PFSK-1 (cell line): ENCODE measurements at regions not wholly inside any gene's neighbourhood (a gene's known extent, or its start where the extent isn't known, plus 50 kb on each side); places are given as distances from the start of the nearest gene placed in this dataset.

Experiments used
- FOXP2 ChIP-seq: optimal IDR thresholded peaks from 2 replicates; pipeline ENCODE3; 2011; ENCODE audit warnings: borderline replicate concordance, control low read depth, inconsistent platforms; ENCODE audit not compliant: insufficient read depth; ENCODE audit errors: extremely low read length, extremely low read depth
- POLR2AphosphoS5 ChIP-seq: IDR thresholded peaks from 2 replicates; pipeline ENCODE4 v1.6.1; 2012; ENCODE audit warnings: low read depth, mild to moderate bottlenecking, control low read depth, low read length, moderate library complexity
- SIN3A ChIP-seq: IDR thresholded peaks from 2 replicates; pipeline ENCODE4 v1.6.1; 2012; ENCODE audit warnings: mild to moderate bottlenecking, low read length, moderate library complexity, borderline replicate concordance; ENCODE audit not compliant: insufficient read depth
- TAF1 ChIP-seq: IDR thresholded peaks from 2 replicates; pipeline ENCODE4 v1.6.1; 2012; ENCODE audit warnings: low read length, control low read depth, borderline replicate concordance; ENCODE audit not compliant: insufficient read depth
- TF ChIP-seq, protein P1 (sequence below), 2 experiments: IDR thresholded peaks; 2 replicates each; pipeline versions ENCODE4 v1.6.1 to v1.8.0; 2011 to 2012; ENCODE audit warnings: low read depth in 2 of 2, low read length in 2 of 2, control low read depth in 1 of 2, inconsistent platforms in 1 of 2, mild to moderate bottlenecking in 1 of 2, moderate library complexity in 1 of 2; ENCODE audit not compliant: insufficient read depth in 1 of 2

DNA sequence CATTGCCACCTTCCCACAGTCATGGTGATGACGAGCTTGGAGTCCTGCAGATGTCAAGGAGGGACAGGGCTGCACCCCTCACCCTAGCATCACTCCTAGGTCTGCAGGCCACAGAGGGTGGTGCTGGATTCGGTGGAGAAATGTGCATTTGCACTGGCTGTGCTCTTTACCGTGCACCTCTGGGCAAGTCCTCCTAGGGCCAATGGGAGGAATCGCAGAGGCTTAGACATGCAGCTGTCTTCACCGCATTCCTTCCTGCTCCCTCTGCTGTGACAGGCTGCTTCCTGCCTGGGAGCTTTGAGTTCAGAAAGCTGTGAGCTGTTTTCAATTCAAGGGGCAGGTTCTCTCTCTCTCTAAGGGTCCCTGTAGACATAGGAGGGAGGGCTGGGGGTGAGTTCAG is 85.1 kb downstream of the EDN3 start:
- no peak for TF ChIP-seq FOXP2
- TF ChIP-seq, protein P1, sequence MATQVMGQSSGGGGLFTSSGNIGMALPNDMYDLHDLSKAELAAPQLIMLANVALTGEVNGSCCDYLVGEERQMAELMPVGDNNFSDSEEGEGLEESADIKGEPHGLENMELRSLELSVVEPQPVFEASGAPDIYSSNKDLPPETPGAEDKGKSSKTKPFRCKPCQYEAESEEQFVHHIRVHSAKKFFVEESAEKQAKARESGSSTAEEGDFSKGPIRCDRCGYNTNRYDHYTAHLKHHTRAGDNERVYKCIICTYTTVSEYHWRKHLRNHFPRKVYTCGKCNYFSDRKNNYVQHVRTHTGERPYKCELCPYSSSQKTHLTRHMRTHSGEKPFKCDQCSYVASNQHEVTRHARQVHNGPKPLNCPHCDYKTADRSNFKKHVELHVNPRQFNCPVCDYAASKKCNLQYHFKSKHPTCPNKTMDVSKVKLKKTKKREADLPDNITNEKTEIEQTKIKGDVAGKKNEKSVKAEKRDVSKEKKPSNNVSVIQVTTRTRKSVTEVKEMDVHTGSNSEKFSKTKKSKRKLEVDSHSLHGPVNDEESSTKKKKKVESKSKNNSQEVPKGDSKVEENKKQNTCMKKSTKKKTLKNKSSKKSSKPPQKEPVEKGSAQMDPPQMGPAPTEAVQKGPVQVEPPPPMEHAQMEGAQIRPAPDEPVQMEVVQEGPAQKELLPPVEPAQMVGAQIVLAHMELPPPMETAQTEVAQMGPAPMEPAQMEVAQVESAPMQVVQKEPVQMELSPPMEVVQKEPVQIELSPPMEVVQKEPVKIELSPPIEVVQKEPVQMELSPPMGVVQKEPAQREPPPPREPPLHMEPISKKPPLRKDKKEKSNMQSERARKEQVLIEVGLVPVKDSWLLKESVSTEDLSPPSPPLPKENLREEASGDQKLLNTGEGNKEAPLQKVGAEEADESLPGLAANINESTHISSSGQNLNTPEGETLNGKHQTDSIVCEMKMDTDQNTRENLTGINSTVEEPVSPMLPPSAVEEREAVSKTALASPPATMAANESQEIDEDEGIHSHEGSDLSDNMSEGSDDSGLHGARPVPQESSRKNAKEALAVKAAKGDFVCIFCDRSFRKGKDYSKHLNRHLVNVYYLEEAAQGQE (IDR thresholded peaks at IDR 0.05; ENCODE audit: insufficient read depth in 1 of 2, low read depth in 2 of 2, low read length in 2 of 2): no peak
- TF ChIP-seq TAF1: no peak
- TF ChIP-seq POLR2AphosphoS5: no peak
- TF ChIP-seq SIN3A: no peak

DNA sequence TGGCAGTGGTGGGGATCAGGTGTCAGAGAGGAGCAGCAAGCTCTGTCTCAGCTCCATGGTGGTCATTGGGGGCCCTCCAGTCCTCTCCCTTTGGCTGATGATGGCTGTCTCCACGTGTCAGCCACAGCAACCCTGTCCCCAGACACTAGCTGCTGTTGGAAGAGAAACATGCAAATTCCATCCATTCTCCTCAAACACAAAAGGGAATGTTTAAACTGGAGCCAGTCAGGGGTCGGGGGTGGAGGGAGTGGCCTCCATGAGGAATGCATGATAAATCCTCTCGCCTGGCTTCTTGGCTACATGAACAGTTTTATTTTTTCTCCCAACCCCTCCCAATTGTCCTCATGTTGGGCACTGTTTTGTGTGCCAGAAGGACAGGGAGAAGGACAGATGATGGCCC is 86.4 kb downstream of the EDN3 start:
- TF ChIP-seq TAF1 (no peak), FOXP2 (no peak), SIN3A (no peak)
- TF ChIP-seq, protein P1 (IDR thresholded peaks at IDR 0.05; ENCODE audit: insufficient read depth in 1 of 2, low read depth in 2 of 2, low read length in 2 of 2): no peak

GRCh38 chr20:59387891-59388290 is 87.5 kb downstream of the EDN3 start:
- TF ChIP-seq, protein P1 (IDR thresholded peaks at IDR 0.05; ENCODE audit: insufficient read depth in 1 of 2, low read depth in 2 of 2, low read length in 2 of 2): no peak
- no peak for TF ChIP-seq FOXP2

- no peak for TF ChIP-seq POLR2AphosphoS5
- no peak for TF ChIP-seq TAF1
- TF ChIP-seq SIN3A: no peak
Measured at GRCh38 chr20:59388402-59388801, 88.0 kb downstream of the EDN3 start.

DNA sequence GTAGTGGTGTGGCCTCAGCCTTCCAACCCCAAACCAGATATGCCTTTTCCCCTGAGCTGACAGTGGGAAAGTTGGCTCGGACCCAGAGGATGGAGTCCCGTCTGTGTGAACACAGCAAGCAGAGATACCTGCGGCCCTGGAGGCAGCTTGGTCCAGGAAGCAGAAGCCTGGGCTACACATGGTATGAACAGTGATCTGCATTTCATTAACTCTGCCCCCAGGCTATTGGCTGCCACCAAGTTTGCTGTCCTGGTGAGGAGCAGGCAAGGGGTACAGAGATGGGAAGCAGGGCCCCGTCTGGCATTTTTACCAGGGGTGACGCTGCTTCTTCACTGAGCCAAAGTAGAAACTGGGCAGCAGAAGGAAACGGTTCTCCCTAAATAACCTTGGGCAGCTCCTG is 90.0 kb downstream of the EDN3 start:
- TF ChIP-seq POLR2AphosphoS5 (no peak), SIN3A (no peak), TAF1 (no peak), FOXP2 (no peak)
- TF ChIP-seq, protein P1 (IDR thresholded peaks at IDR 0.05; ENCODE audit: insufficient read depth in 1 of 2, low read depth in 2 of 2, low read length in 2 of 2): no peak
